Transverse colon (tissue), 4 donors: ENCODE measurements at regions not wholly inside any gene's neighbourhood (a gene's known extent, or its start where the extent isn't known, plus 50 kb on each side); places are given as distances from the start of the nearest gene placed in this dataset.

ENCODE experiments used
- DNase-seq: peaks from one replicate; pipeline ENCODE4 v3.0.0-alpha.2; 2019
- H3K27ac ChIP-seq, 4 donors: fragments of 200-600 bp; sonication (generic); 2 replicates each; pipeline ENCODE4 v1.5.1; 2016 to 2018; ENCODE audit warnings: inconsistent platforms in 4 of 4
- H3K27me3 ChIP-seq: fragments of 200-600 bp; sonication (generic); 2 replicates; pipeline ENCODE4 v1.5.1; 2017; ENCODE audit warnings: inconsistent platforms
- H3K36me3 ChIP-seq, 4 donors: fragments of 200-600 bp; sonication (generic); 2 replicates each; pipeline ENCODE4 v1.5.1; 2017 to 2019; ENCODE audit warnings: inconsistent platforms in 4 of 4
- H3K4me1 ChIP-seq, 4 donors: fragments of 200-600 bp; sonication (generic); 2 replicates each; pipeline ENCODE4 v1.5.1; 2017 to 2020; ENCODE audit warnings: inconsistent platforms in 4 of 4
- H3K4me3 ChIP-seq, 4 donors: fragments of 200-600 bp; sonication (generic); 1 replicate in 1 of 4; 2 replicates in 3 of 4; pipeline versions ENCODE4 v1.5.1 to v1.6.1; 2017 to 2019; ENCODE audit warnings: inconsistent platforms in 4 of 4
- H3K9me3 ChIP-seq, 2 donors: fragments of 200-600 bp; sonication (generic); 2 replicates each; pipeline ENCODE4 v1.5.1; 2017 to 2019; ENCODE audit warnings: inconsistent platforms in 2 of 2
- CTCF ChIP-seq, 5 experiments: fragments of 200-600 bp in 3 of 5; fragments of 450-650 bp in 2 of 5; sonication (generic) in 3 of 5; IDR thresholded peaks; 1 replicate in 2 of 5; 2 replicates in 3 of 5; pipeline ENCODE4 v1.5.1; 2016 to 2017; ENCODE audit warnings: antibody characterized with exemption in 5 of 5, inconsistent platforms in 3 of 5, mild to moderate bottlenecking in 2 of 5, moderate library complexity in 1 of 5
- EP300 ChIP-seq: sonication (generic); formaldehyde crosslinking; IDR thresholded peaks from one replicate; pipeline ENCODE4 v1.6.1; 2017; ENCODE audit warnings: antibody characterized with exemption, low read depth
- POLR2A ChIP-seq: fragments of 450-650 bp; IDR thresholded peaks from one replicate; pipeline ENCODE4 v1.6.1; 2016; ENCODE audit warnings: antibody characterized with exemption, mild to moderate bottlenecking, moderate library complexity
- POLR2AphosphoS5 ChIP-seq, 3 donors: sonication (generic); formaldehyde crosslinking; IDR thresholded peaks; one replicate each; pipeline ENCODE4 v1.6.1; 2016; ENCODE audit warnings: antibody characterized with exemption in 3 of 3
- WGBS, 2 donors: methylation state at CpG; one replicate each; pipeline ENCODE4 v1.1.5; 2018; ENCODE audit warnings: low coverage in 1 of 2; 5-methylcytosine and 5-hydroxymethylcytosine counted together
- in situ Hi-C, 4 donors: fragments of 200-750 bp; cut with MboI; loops; one replicate each; pipeline versions ENCODE4 v1.15.0 to v1.15.1; 2017; ENCODE audit warnings: low sequenced_read_pairs in 3 of 4, low pct_ligation_motif_present in 1 of 4, low pct_unique_long_range_greater_than_20kb in 1 of 4
- intact Hi-C: fragments of 100-400 bp; cut with DNase I; formaldehyde crosslinking; loops from one replicate; pipeline ENCODE4 v1.15.1; 2023; ENCODE audit warnings: low total_unique reads

GRCh38 chr7:9082203-9082602, 648.8 kb downstream of the NXPH1 start:
- H3K27me3 ChIP-seq, result no peaks in the 10 kb centered on the region
- H3K9me3 ChIP-seq, result peaks cover 0 to 2% of the 10 kb centered on the region in 2 donors
- DNase-seq, result no peak
- TF ChIP-seq POLR2AphosphoS5 (IDR thresholded peaks at IDR 0.05), result no peak
- no peak for TF ChIP-seq POLR2A
- TF ChIP-seq EP300, result no peak
- TF ChIP-seq CTCF (IDR thresholded peaks at IDR 0.05), result no peak
- WGBS, 2 donors, result 47 to 82% methylated on average over 1 to 2 of the region's 2 CpGs
- intact Hi-C loops, result no loop called here
- H3K27ac ChIP-seq, result no peak overlapping the region
- no peaks in the 10 kb centered on the region for H3K4me1 ChIP-seq
- no peak overlapping the region for H3K4me3 ChIP-seq
- in situ Hi-C loops, result no loop called here
- no peaks in the 10 kb centered on the region for H3K36me3 ChIP-seq

- intact Hi-C loops (no loop called here), in situ Hi-C loops (no loop called here)
- 85% methylated on average over 5 of the region's 5 CpGs; no CpG with 5 or more reads in 1 of the 2 donors for WGBS, 2 donors
- Histone ChIP-seq H3K9me3 (peaks cover 0 to 2% of the 10 kb centered on the region in 2 donors), H3K27ac (no peak overlapping the region), H3K27me3 (no peaks in the 10 kb centered on the region), H3K36me3 (no peaks in the 10 kb centered on the region), H3K4me1 (no peaks in the 10 kb centered on the region), H3K4me3 (no peak overlapping the region)
- DNase-seq, result no peak
- no peak for TF ChIP-seq EP300
- TF ChIP-seq CTCF (IDR thresholded peaks at IDR 0.05), result no peak
- no peak for TF ChIP-seq POLR2A
- TF ChIP-seq POLR2AphosphoS5 (IDR thresholded peaks at IDR 0.05), result no peak
These were observed 650.4 kb downstream of the NXPH1 start for GRCh38 chr7:9083837-9084236.

- intact Hi-C loops, result no loop called here
- H3K9me3 ChIP-seq, result no peaks in the 10 kb centered on the region
- WGBS, 2 donors, result 80 to 89% methylated on average over 2 to 3 of the region's 3 CpGs
- H3K4me1 ChIP-seq, result no peaks in the 10 kb centered on the region
- no peak overlapping the region for H3K27ac ChIP-seq
- in situ Hi-C loops, result no loop called here
- TF ChIP-seq POLR2A (no peak), EP300 (no peak), CTCF (IDR thresholded peaks at IDR 0.05) (no peak), POLR2AphosphoS5 (IDR thresholded peaks at IDR 0.05) (no peak)
- no peak for DNase-seq
- no peaks in the 10 kb centered on the region for H3K27me3 ChIP-seq
- H3K36me3 ChIP-seq, result no peaks in the 10 kb centered on the region
- H3K4me3 ChIP-seq, result no peak overlapping the region
These were observed 657.9 kb downstream of the NXPH1 start for GRCh38 chr7:9091282-9091681.

- Histone ChIP-seq H3K27me3 (no peaks in the 10 kb centered on the region), H3K9me3 (no peaks in the 10 kb centered on the region), H3K27ac (no peak overlapping the region), H3K36me3 (no peaks in the 10 kb centered on the region), H3K4me1 (no peaks in the 10 kb centered on the region), H3K4me3 (no peak overlapping the region)
- intact Hi-C loops (no loop called here), in situ Hi-C loops (no loop called here)
- no peak for DNase-seq
- TF ChIP-seq POLR2AphosphoS5 (IDR thresholded peaks at IDR 0.05) (no peak), POLR2A (no peak), CTCF (IDR thresholded peaks at IDR 0.05) (no peak), EP300 (no peak)
- 49 to 51% methylated on average over 2 of the region's 2 CpGs for WGBS, 2 donors
These were observed 664.2 kb downstream of the NXPH1 start for GRCh38 chr7:9097565-9098060.
